NCI-H2029 treated with DMSO at 0.1 percent for 48 hours (cell line): ENCODE measurements at regions not wholly inside any gene's neighbourhood (a gene's known extent, or its start where the extent isn't known, plus 50 kb on each side); places are given as distances from the start of the nearest gene placed in this dataset.
"Not testable (repeated sequence)": the region's sequence is repeated elsewhere in the genome, so short reads cannot be mapped to it uniquely, and the experiment has no call there.

ENCODE experiments used
- DNase-seq: peaks from one replicate; lab custom pipeline; 2025; lab: John Stamatoyannopoulos, UW

GRCh38 chr14:35988972-35989690 is 163.0 kb downstream of the BRMS1L start:
- no peak for DNase-seq

GRCh38 chr14:35988550-35988949 is 162.4 kb downstream of the BRMS1L start:
- DNase-seq = no peak

GRCh38 chr14:35987731-35988130 is 161.6 kb downstream of the BRMS1L start:
- no peak for DNase-seq

- no peak for DNase-seq
These were observed 160.1 kb downstream of the BRMS1L start for GRCh38 chr14:35986219-35986573.

- DNase-seq = no peak
These were observed 159.5 kb downstream of the BRMS1L start for GRCh38 chr14:35985474-35986218.

GRCh38 chr14:35979531-35979930 is 153.4 kb downstream of the BRMS1L start:
- DNase-seq = no peak

GRCh38 chr14:35978561-35978960 is 152.4 kb downstream of the BRMS1L start:
- DNase-seq = peak; percentile 74

- no peak for DNase-seq
These were observed 149.7 kb downstream of the BRMS1L start for GRCh38 chr14:35975814-35976213.

- no peak for DNase-seq
These were observed 147.6 kb downstream of the BRMS1L start for GRCh38 chr14:35973770-35974169.

GRCh38 chr14:35971965-35972630 is 146.0 kb downstream of the BRMS1L start:
- no peak for DNase-seq

- no peak for DNase-seq
These were observed 143.2 kb downstream of the BRMS1L start for GRCh38 chr14:35969310-35969709.

- no peak for DNase-seq
These were observed 139.3 kb downstream of the BRMS1L start for GRCh38 chr14:35965400-35965799.

GRCh38 chr14:35964697-35965286 is 138.7 kb downstream of the BRMS1L start:
- no peak for DNase-seq

- DNase-seq = no peak
These were observed 137.1 kb downstream of the BRMS1L start for GRCh38 chr14:35963209-35963608.

- DNase-seq = no peak
These were observed 135.6 kb downstream of the BRMS1L start for GRCh38 chr14:35961697-35962274.

- no peak for DNase-seq
These were observed 133.7 kb downstream of the BRMS1L start for GRCh38 chr14:35959835-35960234.

- no peak for DNase-seq
These were observed 132.4 kb downstream of the BRMS1L start for GRCh38 chr14:35958499-35958898.

GRCh38 chr14:35956376-35957085 is 130.4 kb downstream of the BRMS1L start:
- no peak for DNase-seq

GRCh38 chr14:35952584-35952983 is 126.4 kb downstream of the BRMS1L start:
- no peak for DNase-seq

- peak; percentile 100 for DNase-seq
These were observed 123.9 kb downstream of the BRMS1L start for GRCh38 chr14:35949920-35950513.

- not testable (repeated sequence) for DNase-seq
These were observed 121.8 kb downstream of the BRMS1L start for GRCh38 chr14:35947983-35948382.
